ENCODE measurements at regions not wholly inside any gene's neighbourhood (a gene's known extent, or its start where the extent isn't known, plus 50 kb on each side); places are given as distances from the start of the nearest gene placed in this dataset.

GRCh38 chr2:72051204-72051603 lies 96.5 kb downstream of the CYP26B1 start:
- TF ChIP-seq CTCF (IDR thresholded peaks at IDR 0.05) (no peak), EZH2 (IDR thresholded peaks at IDR 0.05) (no peak), EZH2phosphoT487 (IDR thresholded peaks at IDR 0.05) (no peak)

Data from neural progenitor cell (in vitro differentiated cells).